Glutamatergic neuron (in vitro differentiated cells): ENCODE measurements at regions not wholly inside any gene's neighbourhood (a gene's known extent, or its start where the extent isn't known, plus 50 kb on each side); places are given as distances from the start of the nearest gene placed in this dataset.

Source experiments
- DNase-seq: peaks from one replicate; pipeline ENCODE4 v3.0.0; 2022
- H3K27ac Mint-ChIP-seq: one replicate; pipeline ENCODE4 v1.8.0; 2020; ENCODE audit warnings: mild to moderate bottlenecking, mixed read lengths, inconsistent platforms; ENCODE audit not compliant: unreplicated experiment
- H3K27me3 Mint-ChIP-seq: one replicate; pipeline ENCODE4 v1.8.0; 2020; ENCODE audit warnings: mild to moderate bottlenecking, moderate library complexity, mixed read lengths, inconsistent platforms; ENCODE audit not compliant: unreplicated experiment
- H3K36me3 Mint-ChIP-seq: one replicate; pipeline ENCODE4 v1.8.0; 2020; ENCODE audit warnings: mild to moderate bottlenecking, mixed read lengths, inconsistent platforms; ENCODE audit not compliant: unreplicated experiment
- H3K4me1 Mint-ChIP-seq: one replicate; pipeline ENCODE4 v1.8.0; 2020; ENCODE audit warnings: mild to moderate bottlenecking, low read depth, mixed read lengths, inconsistent platforms; ENCODE audit not compliant: unreplicated experiment
- H3K4me3 Mint-ChIP-seq: one replicate; pipeline ENCODE4 v1.8.0; 2020; ENCODE audit warnings: mild to moderate bottlenecking, mixed read lengths, inconsistent platforms; ENCODE audit not compliant: unreplicated experiment
- H3K9me3 Mint-ChIP-seq: one replicate; pipeline ENCODE4 v1.8.0; 2020; ENCODE audit warnings: mild to moderate bottlenecking, moderate library complexity, mixed read lengths, inconsistent platforms; ENCODE audit not compliant: unreplicated experiment
- TF ChIP-seq, protein P1 (sequence below): fragments of 200-600 bp; sonication (generic); IDR thresholded peaks from one replicate; pipeline ENCODE4 v1.5.0; 2021; ENCODE audit not compliant: partially characterized antibody, unreplicated experiment

GRCh38 chr11:45576461-45577215 lies 88.8 kb downstream of the CHST1 start:
- Mint-ChIP-seq H3K9me3 (no peaks in the 10 kb centered on the region), H3K27me3 (peaks cover 5% of the 10 kb centered on the region), H3K27ac (no peak overlapping the region), H3K4me3 (no peak overlapping the region), H3K4me1 (peaks cover 10% of the 10 kb centered on the region), H3K36me3 (no peaks in the 10 kb centered on the region)
- TF ChIP-seq, protein P1, sequence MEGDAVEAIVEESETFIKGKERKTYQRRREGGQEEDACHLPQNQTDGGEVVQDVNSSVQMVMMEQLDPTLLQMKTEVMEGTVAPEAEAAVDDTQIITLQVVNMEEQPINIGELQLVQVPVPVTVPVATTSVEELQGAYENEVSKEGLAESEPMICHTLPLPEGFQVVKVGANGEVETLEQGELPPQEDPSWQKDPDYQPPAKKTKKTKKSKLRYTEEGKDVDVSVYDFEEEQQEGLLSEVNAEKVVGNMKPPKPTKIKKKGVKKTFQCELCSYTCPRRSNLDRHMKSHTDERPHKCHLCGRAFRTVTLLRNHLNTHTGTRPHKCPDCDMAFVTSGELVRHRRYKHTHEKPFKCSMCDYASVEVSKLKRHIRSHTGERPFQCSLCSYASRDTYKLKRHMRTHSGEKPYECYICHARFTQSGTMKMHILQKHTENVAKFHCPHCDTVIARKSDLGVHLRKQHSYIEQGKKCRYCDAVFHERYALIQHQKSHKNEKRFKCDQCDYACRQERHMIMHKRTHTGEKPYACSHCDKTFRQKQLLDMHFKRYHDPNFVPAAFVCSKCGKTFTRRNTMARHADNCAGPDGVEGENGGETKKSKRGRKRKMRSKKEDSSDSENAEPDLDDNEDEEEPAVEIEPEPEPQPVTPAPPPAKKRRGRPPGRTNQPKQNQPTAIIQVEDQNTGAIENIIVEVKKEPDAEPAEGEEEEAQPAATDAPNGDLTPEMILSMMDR = no peak
- DNase-seq = no peak

GRCh38 chr11:45573728-45574127 lies 91.7 kb downstream of the CHST1 start:
- H3K36me3 Mint-ChIP-seq = no peaks in the 10 kb centered on the region
- no peak for DNase-seq
- peaks cover 6% of the 10 kb centered on the region for H3K27me3 Mint-ChIP-seq
- TF ChIP-seq, protein P1 = no peak
- no peak overlapping the region for H3K4me3 Mint-ChIP-seq
- H3K4me1 Mint-ChIP-seq = peaks cover 11% of the 10 kb centered on the region
- peaks cover 5% of the 10 kb centered on the region for H3K9me3 Mint-ChIP-seq
- H3K27ac Mint-ChIP-seq = no peak overlapping the region

GRCh38 chr11:45572354-45573123 lies 92.9 kb downstream of the CHST1 start:
- H3K4me1 Mint-ChIP-seq = peaks cover 11% of the 10 kb centered on the region
- no peaks in the 10 kb centered on the region for H3K36me3 Mint-ChIP-seq
- TF ChIP-seq, protein P1 = no peak
- peaks cover 5% of the 10 kb centered on the region for H3K9me3 Mint-ChIP-seq
- DNase-seq = no peak
- peaks cover 6% of the 10 kb centered on the region for H3K27me3 Mint-ChIP-seq
- no peak overlapping the region for H3K27ac Mint-ChIP-seq
- H3K4me3 Mint-ChIP-seq = no peak overlapping the region

GRCh38 chr11:45569776-45570175 lies 95.6 kb downstream of the CHST1 start:
- Mint-ChIP-seq H3K27ac (no peak overlapping the region), H3K36me3 (no peaks in the 10 kb centered on the region), H3K27me3 (peaks cover 9% of the 10 kb centered on the region), H3K4me1 (peaks cover 13% of the 10 kb centered on the region), H3K9me3 (peaks cover 7% of the 10 kb centered on the region), H3K4me3 (no peak overlapping the region)
- DNase-seq = no peak
- TF ChIP-seq, protein P1 = no peak

DNA sequence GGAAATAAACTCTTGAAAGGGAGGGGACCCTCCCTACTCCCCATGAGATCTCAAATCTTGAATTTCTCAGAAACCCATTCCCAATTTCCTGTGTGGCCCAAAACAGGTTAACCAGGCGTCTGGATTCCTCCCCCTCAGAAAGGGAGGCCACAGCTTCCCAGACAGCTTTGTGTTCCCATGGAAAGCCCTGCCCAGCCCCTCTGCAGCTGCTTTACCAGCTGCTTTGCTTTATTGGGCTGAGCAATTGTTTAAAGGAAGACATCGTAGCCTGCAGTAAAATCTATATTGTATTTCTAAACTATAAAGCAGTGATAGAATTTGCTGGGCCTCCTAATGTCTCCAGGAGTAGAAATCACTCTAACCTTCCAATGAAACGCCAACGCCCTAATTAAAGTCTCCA lies 97.4 kb downstream of the CHST1 start:
- DNase-seq = no peak
- TF ChIP-seq, protein P1 = no peak
- Mint-ChIP-seq H3K9me3 (peaks cover 7% of the 10 kb centered on the region), H3K4me1 (peaks cover 16% of the 10 kb centered on the region), H3K36me3 (no peaks in the 10 kb centered on the region), H3K4me3 (no peak overlapping the region), H3K27me3 (peaks cover 6% of the 10 kb centered on the region), H3K27ac (no peak overlapping the region)
